ENCODE measurements at regions not wholly inside any gene's neighbourhood (a gene's known extent, or its start where the extent isn't known, plus 50 kb on each side); places are given as distances from the start of the nearest gene placed in this dataset.

DNA sequence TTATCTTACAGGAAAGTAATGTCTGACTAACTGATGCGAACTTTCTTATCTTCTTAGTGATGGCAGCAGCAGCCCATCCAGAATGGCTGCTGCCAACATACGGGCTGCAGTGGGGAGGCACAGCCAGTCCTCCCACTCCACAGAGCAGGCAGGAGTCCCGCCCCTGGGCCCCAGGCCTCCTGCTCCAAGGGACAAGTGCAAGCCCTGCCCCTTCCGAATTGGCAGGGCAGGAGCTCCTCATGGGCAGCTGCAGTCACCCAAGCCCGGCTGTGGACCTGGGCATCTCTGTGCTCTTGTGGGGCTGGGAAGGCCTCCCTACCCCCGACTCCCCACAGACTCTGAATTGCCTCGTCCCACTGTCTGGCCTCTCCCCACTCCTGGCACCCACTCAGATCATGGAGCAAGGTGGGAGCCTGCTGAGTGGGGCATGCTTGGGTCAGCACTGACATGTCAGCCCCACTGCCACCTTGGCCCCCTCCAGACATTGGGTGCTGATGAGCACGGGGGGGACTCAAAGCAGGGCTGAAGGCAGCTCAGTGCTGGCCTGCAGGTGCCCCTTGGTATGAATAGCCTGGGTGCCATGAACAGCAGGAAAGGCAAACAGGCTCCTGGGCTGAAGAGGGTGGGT, 618.9 kb upstream of the KCNMB2 start:
- TF ChIP-seq, protein P1, sequence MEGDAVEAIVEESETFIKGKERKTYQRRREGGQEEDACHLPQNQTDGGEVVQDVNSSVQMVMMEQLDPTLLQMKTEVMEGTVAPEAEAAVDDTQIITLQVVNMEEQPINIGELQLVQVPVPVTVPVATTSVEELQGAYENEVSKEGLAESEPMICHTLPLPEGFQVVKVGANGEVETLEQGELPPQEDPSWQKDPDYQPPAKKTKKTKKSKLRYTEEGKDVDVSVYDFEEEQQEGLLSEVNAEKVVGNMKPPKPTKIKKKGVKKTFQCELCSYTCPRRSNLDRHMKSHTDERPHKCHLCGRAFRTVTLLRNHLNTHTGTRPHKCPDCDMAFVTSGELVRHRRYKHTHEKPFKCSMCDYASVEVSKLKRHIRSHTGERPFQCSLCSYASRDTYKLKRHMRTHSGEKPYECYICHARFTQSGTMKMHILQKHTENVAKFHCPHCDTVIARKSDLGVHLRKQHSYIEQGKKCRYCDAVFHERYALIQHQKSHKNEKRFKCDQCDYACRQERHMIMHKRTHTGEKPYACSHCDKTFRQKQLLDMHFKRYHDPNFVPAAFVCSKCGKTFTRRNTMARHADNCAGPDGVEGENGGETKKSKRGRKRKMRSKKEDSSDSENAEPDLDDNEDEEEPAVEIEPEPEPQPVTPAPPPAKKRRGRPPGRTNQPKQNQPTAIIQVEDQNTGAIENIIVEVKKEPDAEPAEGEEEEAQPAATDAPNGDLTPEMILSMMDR (IDR thresholded peaks at IDR 0.05; ENCODE audit: low read depth, low read length): no peak
- TF ChIP-seq POLR2A (IDR thresholded peaks at IDR 0.05; ENCODE audit: extremely low read depth, insufficient read length): no peak
- TF ChIP-seq MAX (IDR thresholded peaks at IDR 0.05; ENCODE audit: low read depth, low read length): no peak
